SK-N-SH treated with all-trans-retinoic acid at 6 μM for 48 hours (cell line): ENCODE measurements at regions not wholly inside any gene's neighbourhood (a gene's known extent, or its start where the extent isn't known, plus 50 kb on each side); places are given as distances from the start of the nearest gene placed in this dataset.

ENCODE experiments used
- BACH2 ChIP-seq: fragments of 250-450 bp; sonication (Bioruptor Pico); IDR thresholded peaks from 2 replicates; pipeline ENCODE4 v1.9.0; 2021; ENCODE audit warnings: mild to moderate bottlenecking, borderline replicate concordance
- ESRRG ChIP-seq: fragments of 250-450 bp; sonication (Bioruptor Pico); IDR thresholded peaks from 2 replicates; pipeline ENCODE4 v1.6.1; 2021; ENCODE audit warnings: mild to moderate bottlenecking
- GLIS3 ChIP-seq: fragments of 250-450 bp; sonication (Bioruptor Pico); IDR thresholded peaks from 2 replicates; pipeline ENCODE4 v1.5.0; 2020; ENCODE audit warnings: mild to moderate bottlenecking, moderate library complexity
- ISL1 ChIP-seq: fragments of 250-450 bp; sonication (Bioruptor Pico); IDR thresholded peaks from 2 replicates; pipeline ENCODE4 v2.1.2; 2022; ENCODE audit warnings: mild to moderate bottlenecking, moderate library complexity
- RARB ChIP-seq: fragments of 250-450 bp; sonication (Bioruptor Pico); IDR thresholded peaks from 2 replicates; pipeline ENCODE4 v1.8.0; 2021; ENCODE audit warnings: mild to moderate bottlenecking, moderate library complexity
- TOX ChIP-seq: fragments of 250-450 bp; sonication (Bioruptor Pico); IDR thresholded peaks from 2 replicates; pipeline ENCODE4 v1.8.0; 2021; ENCODE audit warnings: mild to moderate bottlenecking, moderate library complexity, borderline replicate concordance
- ZC3H10 ChIP-seq: fragments of 250-450 bp; sonication (Bioruptor Pico); IDR thresholded peaks from 2 replicates; pipeline ENCODE4 v1.5.1; 2021; ENCODE audit warnings: mild to moderate bottlenecking, moderate library complexity
- ZFP3 ChIP-seq: fragments of 250-450 bp; sonication (Bioruptor Pico); IDR thresholded peaks from 2 replicates; pipeline ENCODE4 v1.5.0; 2020; ENCODE audit warnings: mild to moderate bottlenecking, moderate library complexity
- TF ChIP-seq, protein P1 (sequence below): fragments of 250-450 bp; sonication (Bioruptor Pico); IDR thresholded peaks from 2 replicates; pipeline ENCODE4 v1.8.0; 2020; ENCODE audit warnings: mild to moderate bottlenecking, moderate library complexity, borderline replicate concordance
- TF ChIP-seq, protein P2 (sequence below): fragments of 250-450 bp; sonication (Bioruptor Pico); IDR thresholded peaks from 2 replicates; pipeline ENCODE4 v1.5.1; 2020; ENCODE audit warnings: low read depth, mild to moderate bottlenecking, moderate library complexity
- TF ChIP-seq, protein P3 (sequence below): fragments of 250-450 bp; sonication (Bioruptor Pico); IDR thresholded peaks from 2 replicates; pipeline ENCODE4 v1.5.0; 2020; ENCODE audit warnings: mild to moderate bottlenecking, moderate library complexity

DNA sequence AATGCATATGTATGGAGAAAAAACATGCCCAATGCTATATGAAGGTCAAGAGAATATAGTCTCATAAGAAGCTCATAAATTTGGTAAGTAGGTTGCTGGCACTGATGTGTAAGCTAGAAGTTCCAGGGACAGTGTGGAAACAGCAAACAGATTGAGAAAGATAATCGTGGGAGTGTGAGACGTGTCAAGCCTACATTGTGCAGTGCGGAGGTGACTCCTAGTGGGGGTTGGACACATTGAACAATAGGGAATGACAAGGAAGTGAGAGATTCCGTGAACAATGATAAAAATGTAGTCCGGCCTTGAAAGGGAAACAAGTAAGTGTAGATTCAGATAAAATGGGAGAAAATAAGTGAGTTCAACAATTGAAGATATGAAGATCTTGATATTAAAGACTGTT is 788.4 kb upstream of the PRMT6 start:
- TF ChIP-seq ISL1 (CRISPR knock-in tag): no peak
- TF ChIP-seq, protein P1, sequence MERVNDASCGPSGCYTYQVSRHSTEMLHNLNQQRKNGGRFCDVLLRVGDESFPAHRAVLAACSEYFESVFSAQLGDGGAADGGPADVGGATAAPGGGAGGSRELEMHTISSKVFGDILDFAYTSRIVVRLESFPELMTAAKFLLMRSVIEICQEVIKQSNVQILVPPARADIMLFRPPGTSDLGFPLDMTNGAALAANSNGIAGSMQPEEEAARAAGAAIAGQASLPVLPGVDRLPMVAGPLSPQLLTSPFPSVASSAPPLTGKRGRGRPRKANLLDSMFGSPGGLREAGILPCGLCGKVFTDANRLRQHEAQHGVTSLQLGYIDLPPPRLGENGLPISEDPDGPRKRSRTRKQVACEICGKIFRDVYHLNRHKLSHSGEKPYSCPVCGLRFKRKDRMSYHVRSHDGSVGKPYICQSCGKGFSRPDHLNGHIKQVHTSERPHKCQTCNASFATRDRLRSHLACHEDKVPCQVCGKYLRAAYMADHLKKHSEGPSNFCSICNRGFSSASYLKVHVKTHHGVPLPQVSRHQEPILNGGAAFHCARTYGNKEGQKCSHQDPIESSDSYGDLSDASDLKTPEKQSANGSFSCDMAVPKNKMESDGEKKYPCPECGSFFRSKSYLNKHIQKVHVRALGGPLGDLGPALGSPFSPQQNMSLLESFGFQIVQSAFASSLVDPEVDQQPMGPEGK (CRISPR knock-in tag): no peak
- no peak for TF ChIP-seq BACH2
- no peak for TF ChIP-seq ZFP3
- no peak for TF ChIP-seq GLIS3
- TF ChIP-seq ESRRG: no peak
- no peak for TF ChIP-seq ZC3H10
- no peak for TF ChIP-seq TOX (CRISPR knock-in tag)
- TF ChIP-seq, protein P2, sequence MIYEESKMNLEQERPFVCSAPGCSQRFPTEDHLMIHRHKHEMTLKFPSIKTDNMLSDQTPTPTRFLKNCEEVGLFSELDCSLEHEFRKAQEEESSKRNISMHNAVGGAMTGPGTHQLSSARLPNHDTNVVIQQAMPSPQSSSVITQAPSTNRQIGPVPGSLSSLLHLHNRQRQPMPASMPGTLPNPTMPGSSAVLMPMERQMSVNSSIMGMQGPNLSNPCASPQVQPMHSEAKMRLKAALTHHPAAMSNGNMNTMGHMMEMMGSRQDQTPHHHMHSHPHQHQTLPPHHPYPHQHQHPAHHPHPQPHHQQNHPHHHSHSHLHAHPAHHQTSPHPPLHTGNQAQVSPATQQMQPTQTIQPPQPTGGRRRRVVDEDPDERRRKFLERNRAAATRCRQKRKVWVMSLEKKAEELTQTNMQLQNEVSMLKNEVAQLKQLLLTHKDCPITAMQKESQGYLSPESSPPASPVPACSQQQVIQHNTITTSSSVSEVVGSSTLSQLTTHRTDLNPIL: no peak
- TF ChIP-seq, protein P3, sequence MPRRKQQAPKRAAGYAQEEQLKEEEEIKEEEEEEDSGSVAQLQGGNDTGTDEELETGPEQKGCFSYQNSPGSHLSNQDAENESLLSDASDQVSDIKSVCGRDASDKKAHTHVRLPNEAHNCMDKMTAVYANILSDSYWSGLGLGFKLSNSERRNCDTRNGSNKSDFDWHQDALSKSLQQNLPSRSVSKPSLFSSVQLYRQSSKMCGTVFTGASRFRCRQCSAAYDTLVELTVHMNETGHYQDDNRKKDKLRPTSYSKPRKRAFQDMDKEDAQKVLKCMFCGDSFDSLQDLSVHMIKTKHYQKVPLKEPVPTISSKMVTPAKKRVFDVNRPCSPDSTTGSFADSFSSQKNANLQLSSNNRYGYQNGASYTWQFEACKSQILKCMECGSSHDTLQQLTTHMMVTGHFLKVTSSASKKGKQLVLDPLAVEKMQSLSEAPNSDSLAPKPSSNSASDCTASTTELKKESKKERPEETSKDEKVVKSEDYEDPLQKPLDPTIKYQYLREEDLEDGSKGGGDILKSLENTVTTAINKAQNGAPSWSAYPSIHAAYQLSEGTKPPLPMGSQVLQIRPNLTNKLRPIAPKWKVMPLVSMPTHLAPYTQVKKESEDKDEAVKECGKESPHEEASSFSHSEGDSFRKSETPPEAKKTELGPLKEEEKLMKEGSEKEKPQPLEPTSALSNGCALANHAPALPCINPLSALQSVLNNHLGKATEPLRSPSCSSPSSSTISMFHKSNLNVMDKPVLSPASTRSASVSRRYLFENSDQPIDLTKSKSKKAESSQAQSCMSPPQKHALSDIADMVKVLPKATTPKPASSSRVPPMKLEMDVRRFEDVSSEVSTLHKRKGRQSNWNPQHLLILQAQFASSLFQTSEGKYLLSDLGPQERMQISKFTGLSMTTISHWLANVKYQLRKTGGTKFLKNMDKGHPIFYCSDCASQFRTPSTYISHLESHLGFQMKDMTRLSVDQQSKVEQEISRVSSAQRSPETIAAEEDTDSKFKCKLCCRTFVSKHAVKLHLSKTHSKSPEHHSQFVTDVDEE (CRISPR knock-in tag): no peak
- TF ChIP-seq RARB: no peak
